Naive B cell (primary cell): ENCODE measurements at regions not wholly inside any gene's neighbourhood (a gene's known extent, or its start where the extent isn't known, plus 50 kb on each side); places are given as distances from the start of the nearest gene placed in this dataset.

Source experiments
- ATAC-seq, 2 donors: fragments of 150-1000 bp; cut with Tn5 transposase; 2 replicates each; pipeline ENCODE4 v1.10.0; 2021; ENCODE audit warnings: low read depth in 2 of 2, mild to moderate bottlenecking in 2 of 2, moderate library complexity in 2 of 2
- DNase-seq: peaks from one replicate; pipeline ENCODE4 v3.0.0; 2022
- H3K27ac Mint-ChIP-seq, 6 donors: one replicate each; pipeline ENCODE4 v1.8.0; 2020 to 2022; ENCODE audit warnings: mild to moderate bottlenecking in 6 of 6, mixed read lengths in 6 of 6, moderate library complexity in 5 of 6, inconsistent platforms in 2 of 6
- H3K27me3 Mint-ChIP-seq, 3 donors: one replicate each; pipeline ENCODE4 v1.8.0; 2021 to 2022; ENCODE audit warnings: mixed read lengths in 3 of 3, mild to moderate bottlenecking in 1 of 3
- H3K36me3 Mint-ChIP-seq, 2 donors: one replicate each; pipeline ENCODE4 v1.8.0; 2020 to 2022; ENCODE audit warnings: mixed read lengths in 2 of 2, inconsistent platforms in 1 of 2, mild to moderate bottlenecking in 1 of 2
- H3K4me1 Mint-ChIP-seq, 3 donors: one replicate each; pipeline ENCODE4 v1.8.0; 2020 to 2022; ENCODE audit warnings: mixed read lengths in 3 of 3, inconsistent platforms in 1 of 3, mild to moderate bottlenecking in 1 of 3, moderate library complexity in 1 of 3
- H3K4me3 Mint-ChIP-seq, 8 donors: one replicate each; pipeline ENCODE4 v1.8.0; 2020 to 2022; ENCODE audit warnings: mild to moderate bottlenecking in 8 of 8, mixed read lengths in 8 of 8, moderate library complexity in 8 of 8, inconsistent platforms in 2 of 8
- H3K9me3 Mint-ChIP-seq, 7 donors: one replicate each; pipeline ENCODE4 v1.8.0; 2020 to 2022; ENCODE audit warnings: mixed read lengths in 7 of 7, mild to moderate bottlenecking in 5 of 7, inconsistent platforms in 2 of 7, moderate library complexity in 1 of 7

DNA sequence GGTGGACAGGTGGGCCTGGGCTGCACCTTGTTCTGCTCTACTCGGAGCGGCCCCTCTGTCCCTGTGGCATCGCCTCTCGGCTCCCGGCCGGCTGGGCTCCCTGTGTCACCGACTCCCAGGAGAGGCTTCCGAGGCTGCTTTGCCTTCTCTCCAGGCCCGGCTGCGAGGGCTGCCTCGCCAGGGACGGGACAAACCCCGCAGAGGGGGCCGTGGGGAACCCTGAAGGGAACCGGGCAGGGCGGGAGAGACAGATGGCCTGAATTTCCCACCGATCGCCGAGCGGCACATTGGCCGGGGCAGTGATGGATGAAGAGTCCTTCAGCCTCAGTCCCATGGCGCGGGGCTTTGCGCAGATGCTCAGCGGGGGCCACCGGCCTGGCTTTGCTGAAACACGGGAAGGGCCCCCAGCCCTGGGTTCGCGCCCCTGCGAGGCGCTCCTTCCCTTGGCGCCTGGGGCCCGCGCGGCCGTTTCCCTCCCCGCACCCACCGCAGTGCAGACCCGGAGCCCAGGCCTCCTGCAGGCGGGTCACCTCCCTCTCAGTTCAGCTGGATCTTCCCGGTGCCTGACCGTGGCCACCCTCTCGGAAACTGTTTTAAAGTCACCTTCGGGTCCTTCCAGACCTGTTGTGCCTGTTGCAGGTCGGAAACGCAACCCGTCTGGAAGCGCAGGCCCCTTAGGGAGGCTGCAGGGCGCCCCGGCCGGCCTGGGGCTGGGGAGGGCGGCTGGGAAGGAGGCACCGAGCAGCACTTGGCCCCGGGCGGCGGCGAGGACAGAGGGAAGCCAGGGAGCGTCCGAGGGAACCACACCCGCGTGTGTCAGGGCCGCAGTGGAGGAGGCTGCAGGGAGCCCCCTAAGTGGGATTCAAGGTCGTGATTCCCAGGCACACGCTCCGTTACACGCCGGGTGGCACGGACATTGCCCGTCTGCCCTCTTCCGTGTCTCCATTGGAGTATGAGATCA is 341.9 kb upstream of the SALL3 start:
- peaks cover 0 to 13% of the 10 kb centered on the region in 2 donors for H3K36me3 Mint-ChIP-seq
- H3K4me3 Mint-ChIP-seq, result no peak overlapping the region
- H3K9me3 Mint-ChIP-seq, result peaks cover 0 to 12% (median 8%) of the 10 kb centered on the region in 7 donors
- H3K4me1 Mint-ChIP-seq, result peaks cover 10 to 21% (median 14%) of the 10 kb centered on the region in 3 donors
- ATAC-seq (no peak), DNase-seq (no peak)
- H3K27ac Mint-ChIP-seq, result no peak overlapping the region
- no peaks in the 10 kb centered on the region for H3K27me3 Mint-ChIP-seq

DNA sequence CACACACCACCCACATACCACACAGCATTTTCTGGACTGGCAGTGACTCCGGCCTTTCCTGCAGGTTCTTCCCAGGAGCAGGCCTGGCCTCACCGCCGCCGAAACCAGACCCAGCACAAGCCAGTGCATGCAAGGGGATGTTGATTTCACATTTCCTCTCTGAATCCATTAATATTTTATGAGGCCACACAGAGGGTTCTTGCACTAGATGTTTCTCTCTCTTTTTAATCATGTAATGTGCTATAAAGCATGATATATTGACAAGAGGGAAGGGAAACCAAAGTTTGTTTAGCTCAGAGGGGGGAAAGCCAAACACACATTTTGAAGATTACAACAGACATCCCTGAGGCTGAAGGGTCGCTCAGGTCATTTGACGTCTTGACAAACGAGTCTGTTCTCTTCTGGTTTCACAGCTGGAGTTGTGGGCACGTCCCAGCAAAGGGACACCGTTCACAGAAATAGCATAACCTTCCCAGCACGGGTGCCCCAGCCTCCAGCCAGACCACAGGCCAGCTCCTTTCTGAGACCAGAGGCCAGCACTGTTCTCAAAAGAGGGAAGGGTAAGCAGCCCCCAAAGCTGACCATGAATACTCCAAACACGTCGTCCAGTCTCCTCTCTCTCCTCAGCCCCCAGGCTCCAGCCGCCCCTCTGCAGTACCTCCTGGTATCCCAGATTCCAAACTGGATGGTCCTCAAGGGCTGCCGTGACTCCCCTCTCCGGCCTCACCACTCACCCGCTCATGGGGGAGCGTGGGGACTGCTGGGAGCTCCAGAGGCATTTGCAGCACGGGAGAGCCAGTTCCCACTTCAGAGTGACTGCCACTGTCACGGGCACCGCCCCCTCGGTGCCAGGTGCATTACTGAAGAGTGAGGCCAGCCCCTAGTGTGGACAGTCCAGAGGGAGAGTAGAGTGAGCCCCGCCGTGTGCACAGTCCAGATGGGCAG is 340.3 kb upstream of the SALL3 start:
- Mint-ChIP-seq H3K4me3 (no peak overlapping the region), H3K4me1 (peaks cover 10 to 24% (median 14%) of the 10 kb centered on the region in 3 donors), H3K27ac (peak overlapping the region in 2 of 6 donors; percentile 53 to 58), H3K27me3 (no peaks in the 10 kb centered on the region), H3K9me3 (peaks cover 0 to 12% (median 8%) of the 10 kb centered on the region in 7 donors), H3K36me3 (peaks cover 0 to 13% of the 10 kb centered on the region in 2 donors)
- DNase-seq (no peak), ATAC-seq (no peak)

DNA sequence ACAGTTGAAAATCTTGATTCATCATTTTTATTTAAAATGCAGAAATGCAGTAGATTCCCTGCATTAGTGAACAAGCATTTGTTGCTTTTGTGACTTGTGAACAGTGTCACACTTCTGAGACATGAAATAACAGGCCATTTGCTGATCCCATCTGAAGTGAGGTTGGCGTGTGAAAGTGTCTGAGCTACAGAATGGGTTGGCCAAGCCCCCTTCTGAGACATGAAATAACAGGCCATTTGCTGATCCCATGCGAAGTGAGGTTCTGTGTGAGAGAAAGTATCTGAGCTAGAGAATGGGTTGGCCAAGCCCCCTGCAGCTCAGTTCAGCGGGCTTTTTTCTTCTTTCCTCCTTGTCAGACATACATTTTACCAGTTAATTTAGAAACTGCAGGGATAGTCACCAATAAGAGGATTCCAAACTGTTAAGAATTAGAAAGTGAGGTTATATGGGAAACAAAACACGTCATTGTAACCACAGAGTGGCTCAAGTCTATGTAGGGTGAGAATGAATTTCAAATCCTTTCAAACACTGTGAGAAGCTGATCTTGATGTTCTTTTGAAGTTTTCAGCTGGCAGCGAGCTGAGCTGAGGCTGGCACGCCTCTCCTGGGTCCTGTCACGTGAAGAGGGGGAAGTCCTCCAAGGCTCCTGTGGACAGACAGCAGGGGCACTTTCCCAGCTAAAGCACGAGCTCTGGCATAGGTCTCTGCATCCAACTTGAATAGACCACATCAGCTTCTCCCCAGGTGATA is 339.2 kb upstream of the SALL3 start:
- Mint-ChIP-seq H3K4me1 (peaks cover 10 to 21% (median 14%) of the 10 kb centered on the region in 3 donors), H3K9me3 (peaks cover 0 to 12% (median 8%) of the 10 kb centered on the region in 7 donors), H3K27ac (no peak overlapping the region), H3K36me3 (peaks cover 0 to 13% of the 10 kb centered on the region in 2 donors), H3K27me3 (no peaks in the 10 kb centered on the region), H3K4me3 (no peak overlapping the region)
- ATAC-seq (no peak), DNase-seq (no peak)

DNA sequence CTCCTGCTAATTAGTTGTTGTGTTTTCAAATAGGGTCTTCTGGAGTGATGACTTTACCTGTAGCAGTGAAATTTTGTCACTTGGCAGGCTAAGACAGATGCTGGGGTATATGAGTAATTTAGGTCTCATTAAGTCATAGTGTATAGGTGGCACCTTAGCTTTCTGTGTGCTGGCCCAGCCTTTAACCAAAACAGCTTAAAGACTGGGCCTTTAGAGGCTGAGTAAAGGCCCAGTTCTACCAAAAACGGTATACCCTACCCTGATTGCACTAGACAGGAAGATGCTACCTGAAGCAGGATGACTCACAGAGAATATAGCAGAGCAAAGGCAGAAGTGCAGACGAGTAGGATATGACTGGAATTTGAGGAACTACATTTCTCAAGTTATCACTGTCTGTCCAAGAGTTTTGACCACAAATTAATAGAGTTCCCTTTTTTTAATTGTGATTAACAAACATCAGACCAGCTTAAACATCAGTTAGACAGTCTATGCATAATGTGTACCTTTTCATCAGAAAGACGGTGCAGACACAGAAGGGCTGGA is 337.9 kb upstream of the SALL3 start:
- H3K27ac Mint-ChIP-seq, result peak overlapping the region in 2 of 6 donors; percentile 7 to 88
- peaks cover 0 to under 1% of the 10 kb centered on the region in 2 donors for H3K36me3 Mint-ChIP-seq
- peaks cover 0 to 21% (median 8%) of the 10 kb centered on the region in 3 donors for H3K4me1 Mint-ChIP-seq
- peaks cover 0 to 4% (median under 1%) of the 10 kb centered on the region in 7 donors for H3K9me3 Mint-ChIP-seq
- H3K4me3 Mint-ChIP-seq, result peak overlapping the region in 1 of 8 donors; percentile 59
- peak in 1 of 2 donors; percentile 35 for ATAC-seq
- H3K27me3 Mint-ChIP-seq, result no peaks in the 10 kb centered on the region
- no peak for DNase-seq

DNA sequence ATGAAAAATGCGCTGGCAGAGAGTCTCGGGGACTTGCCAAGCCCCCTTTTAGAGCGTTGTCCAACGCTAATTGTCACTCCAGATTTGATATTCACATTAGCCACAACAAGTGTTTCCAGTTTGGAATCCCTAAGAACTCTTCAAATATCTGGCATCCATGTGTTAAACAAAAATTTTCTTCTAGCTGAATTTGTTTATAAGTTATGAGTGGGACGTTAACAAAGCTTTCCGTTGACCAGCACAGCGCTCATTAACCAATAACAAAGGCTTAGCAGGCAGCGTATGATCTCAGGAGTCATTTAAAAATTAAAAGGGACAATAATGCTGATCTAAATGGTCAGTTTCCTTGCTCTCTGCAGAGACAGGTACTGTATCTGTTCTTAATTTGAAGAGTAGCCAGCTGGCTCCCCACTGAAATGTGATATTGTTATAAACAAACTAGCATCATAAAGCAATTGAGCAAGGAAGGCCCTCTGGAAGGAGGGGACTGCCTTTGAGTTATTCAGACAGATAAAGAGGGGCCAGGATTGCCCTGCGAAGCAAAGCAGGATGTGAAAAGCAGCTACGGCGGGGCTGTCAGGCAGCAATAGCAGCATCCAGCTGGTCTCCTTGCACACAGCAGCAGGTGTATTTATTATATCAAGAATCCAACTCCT is 337.2 kb upstream of the SALL3 start:
- peak overlapping the region in 5 of 6 donors; percentile 7 to 76 (median 44) for H3K27ac Mint-ChIP-seq
- DNase-seq (no peak), ATAC-seq (peak; percentile 30 to 35)
- no peaks in the 10 kb centered on the region for H3K27me3 Mint-ChIP-seq
- no peaks in the 10 kb centered on the region for H3K36me3 Mint-ChIP-seq
- peak overlapping the region in 2 of 8 donors; percentile 12 to 68 for H3K4me3 Mint-ChIP-seq
- H3K4me1 Mint-ChIP-seq, result peaks cover 0 to 21% (median 8%) of the 10 kb centered on the region in 3 donors
- H3K9me3 Mint-ChIP-seq, result peaks cover 0 to 4% (median 0%) of the 10 kb centered on the region in 7 donors

DNA sequence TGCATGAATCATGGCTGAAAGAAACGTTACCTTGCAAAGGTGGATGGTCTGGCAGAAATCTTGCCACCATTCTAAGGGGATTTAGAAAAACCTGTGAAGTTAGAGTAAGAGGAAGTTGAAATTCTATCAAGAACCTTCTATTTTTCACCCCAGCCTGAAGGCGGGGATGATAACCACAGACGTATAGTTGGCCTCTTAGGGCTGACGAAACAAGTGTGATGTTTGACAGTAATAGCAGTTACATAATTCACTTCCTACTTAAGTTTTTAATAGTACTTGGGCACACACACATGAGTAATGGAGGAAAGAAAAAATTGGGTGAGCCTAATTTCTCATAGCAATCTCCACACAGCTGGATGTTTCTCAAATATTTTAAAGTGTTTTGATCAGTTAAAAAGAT is 336.6 kb upstream of the SALL3 start:
- ATAC-seq (peak; percentile 72 to 83), DNase-seq (peak; percentile 14)
- Mint-ChIP-seq H3K27ac (peak overlapping the region in 2 of 6 donors; percentile 44 to 76), H3K27me3 (no peaks in the 10 kb centered on the region), H3K36me3 (no peaks in the 10 kb centered on the region), H3K4me3 (peak overlapping the region in 2 of 8 donors; percentile 12 to 23), H3K9me3 (peaks cover 0 to 4% (median 0%) of the 10 kb centered on the region in 7 donors), H3K4me1 (peaks cover 0 to 21% (median 8%) of the 10 kb centered on the region in 3 donors)

DNA sequence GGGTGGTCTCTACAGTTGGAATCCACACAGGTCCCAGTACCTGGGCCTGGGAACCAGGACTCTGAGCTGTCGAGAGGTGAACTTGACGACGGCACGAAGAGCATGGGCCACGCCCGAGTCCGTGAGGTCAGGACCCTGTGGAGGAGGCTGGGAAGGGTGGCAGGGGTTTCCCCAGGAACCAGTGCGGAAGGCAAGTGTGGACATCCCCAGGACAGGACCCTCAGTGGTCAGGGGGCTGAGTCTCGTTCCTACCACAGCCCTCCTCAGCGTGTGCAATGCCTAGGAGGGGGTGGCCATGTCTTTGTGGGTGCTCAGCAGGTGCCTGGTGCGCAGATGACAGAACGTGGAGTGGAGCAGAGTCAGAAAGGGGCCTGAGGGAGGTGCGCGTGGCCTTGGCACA is 335.6 kb upstream of the SALL3 start:
- ATAC-seq (no peak), DNase-seq (no peak)
- Mint-ChIP-seq H3K4me3 (no peak overlapping the region), H3K4me1 (peaks cover 0 to 18% (median 8%) of the 10 kb centered on the region in 3 donors), H3K27me3 (no peaks in the 10 kb centered on the region), H3K27ac (no peak overlapping the region), H3K36me3 (no peaks in the 10 kb centered on the region), H3K9me3 (peaks cover 0 to 4% (median under 1%) of the 10 kb centered on the region in 7 donors)

DNA sequence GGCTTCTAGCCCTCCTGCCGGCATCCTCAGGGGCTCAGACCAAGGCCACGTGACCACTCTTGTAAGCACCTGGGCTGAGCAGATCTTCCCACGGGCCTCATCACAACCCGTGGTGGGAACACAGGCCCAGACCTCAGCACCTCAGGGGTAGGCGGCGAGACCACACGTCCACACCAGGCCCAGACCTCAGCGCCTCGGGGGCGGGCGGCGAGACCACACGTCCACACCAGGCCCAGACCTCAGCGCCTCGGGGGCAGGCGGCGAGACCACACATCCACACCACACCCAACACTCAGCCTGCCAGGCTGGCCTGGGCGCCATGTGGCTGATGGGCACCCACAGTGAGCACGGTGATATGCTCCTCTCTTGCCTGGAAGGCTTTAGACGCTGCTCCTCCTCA is 334.4 kb upstream of the SALL3 start:
- H3K4me1 Mint-ChIP-seq, result peaks cover 0 to 18% (median 8%) of the 10 kb centered on the region in 3 donors
- DNase-seq (no peak), ATAC-seq (no peak)
- H3K4me3 Mint-ChIP-seq, result no peak overlapping the region
- peaks cover 0 to 4% (median 2%) of the 10 kb centered on the region in 7 donors for H3K9me3 Mint-ChIP-seq
- no peak overlapping the region for H3K27ac Mint-ChIP-seq
- H3K36me3 Mint-ChIP-seq, result no peaks in the 10 kb centered on the region
- no peaks in the 10 kb centered on the region for H3K27me3 Mint-ChIP-seq

DNA sequence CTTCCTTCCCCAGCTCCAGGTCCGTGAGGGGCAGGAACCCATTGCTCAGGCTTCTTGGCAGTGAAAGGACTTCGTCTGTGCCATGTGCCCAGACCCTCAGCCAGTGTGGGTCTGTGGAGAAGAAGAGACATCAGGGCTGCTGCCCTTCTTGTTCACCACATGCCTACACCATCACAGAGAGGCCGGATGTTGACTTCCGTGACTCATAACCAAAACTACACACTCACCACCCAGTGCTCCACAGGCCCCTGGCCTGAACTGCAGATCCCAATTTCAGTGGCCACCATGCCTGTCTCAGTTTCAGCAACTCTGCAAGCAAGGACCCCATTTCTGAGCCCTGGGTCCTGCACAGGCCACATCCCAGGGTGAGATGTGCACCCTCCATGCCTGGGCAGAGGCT is 332.6 kb upstream of the SALL3 start:
- H3K27ac Mint-ChIP-seq, result no peak overlapping the region
- ATAC-seq, result no peak

DNA sequence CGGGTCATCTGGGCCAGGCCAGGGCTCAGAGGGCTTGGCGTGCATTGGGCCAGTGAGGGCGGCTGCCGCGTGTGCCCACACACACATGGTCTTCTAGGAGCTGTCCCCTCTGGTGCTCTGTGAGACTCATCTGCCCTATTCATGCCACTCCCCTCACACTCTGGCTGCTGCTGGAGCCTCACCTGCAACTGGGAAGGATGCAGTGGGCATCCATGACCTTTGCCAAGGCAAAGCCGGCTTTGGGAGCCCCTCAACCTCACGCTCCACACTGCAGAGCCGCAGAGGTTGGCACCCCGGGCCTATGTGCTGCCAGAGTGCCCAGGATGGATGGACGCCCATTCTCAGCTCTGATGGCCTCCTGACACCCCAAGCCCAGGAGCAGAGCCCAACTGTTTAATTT is 330.2 kb upstream of the SALL3 start:
- Mint-ChIP-seq H3K4me1 (no peaks in the 10 kb centered on the region), H3K9me3 (peaks cover 4 to 13% (median 9%) of the 10 kb centered on the region in 7 donors), H3K36me3 (no peaks in the 10 kb centered on the region), H3K27me3 (no peaks in the 10 kb centered on the region), H3K27ac (no peak overlapping the region), H3K4me3 (no peak overlapping the region)
- DNase-seq (no peak), ATAC-seq (no peak)

More for the DNA sequence above, 332.6 kb upstream of the SALL3 start:
- Mint-ChIP-seq H3K27me3 (no peaks in the 10 kb centered on the region), H3K4me3 (peak overlapping the region in 1 of 8 donors; percentile 47), H3K36me3 (no peaks in the 10 kb centered on the region), H3K4me1 (peaks cover 0 to 14% (median 3%) of the 10 kb centered on the region in 3 donors), H3K9me3 (peaks cover 1 to 9% (median 4%) of the 10 kb centered on the region in 7 donors)
- no peak for DNase-seq

DNA sequence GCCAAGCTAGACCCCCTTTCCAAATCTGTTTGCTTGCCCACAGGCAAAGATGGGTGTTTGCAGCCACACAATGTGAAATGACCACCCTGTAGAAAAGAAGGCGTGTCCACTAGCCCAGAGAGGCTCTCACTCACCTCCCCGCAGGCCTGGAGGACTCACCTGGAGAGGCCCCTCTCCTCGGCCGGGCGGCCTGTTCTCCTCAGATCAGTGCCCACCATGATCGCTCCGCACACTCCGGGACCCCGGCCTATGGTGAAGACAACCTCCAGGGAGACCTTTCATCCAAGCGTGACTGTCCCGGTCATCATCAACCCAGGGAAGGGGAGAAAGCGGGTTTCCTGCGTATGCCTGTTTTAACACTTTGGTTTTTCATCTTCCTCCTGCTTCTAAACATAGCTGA is 328.7 kb upstream of the SALL3 start:
- no peak for ATAC-seq
- Mint-ChIP-seq H3K36me3 (no peaks in the 10 kb centered on the region), H3K4me3 (no peak overlapping the region), H3K9me3 (peaks cover 4 to 13% (median 9%) of the 10 kb centered on the region in 7 donors), H3K27me3 (no peaks in the 10 kb centered on the region), H3K27ac (no peak overlapping the region), H3K4me1 (no peaks in the 10 kb centered on the region)
- DNase-seq, result no peak

DNA sequence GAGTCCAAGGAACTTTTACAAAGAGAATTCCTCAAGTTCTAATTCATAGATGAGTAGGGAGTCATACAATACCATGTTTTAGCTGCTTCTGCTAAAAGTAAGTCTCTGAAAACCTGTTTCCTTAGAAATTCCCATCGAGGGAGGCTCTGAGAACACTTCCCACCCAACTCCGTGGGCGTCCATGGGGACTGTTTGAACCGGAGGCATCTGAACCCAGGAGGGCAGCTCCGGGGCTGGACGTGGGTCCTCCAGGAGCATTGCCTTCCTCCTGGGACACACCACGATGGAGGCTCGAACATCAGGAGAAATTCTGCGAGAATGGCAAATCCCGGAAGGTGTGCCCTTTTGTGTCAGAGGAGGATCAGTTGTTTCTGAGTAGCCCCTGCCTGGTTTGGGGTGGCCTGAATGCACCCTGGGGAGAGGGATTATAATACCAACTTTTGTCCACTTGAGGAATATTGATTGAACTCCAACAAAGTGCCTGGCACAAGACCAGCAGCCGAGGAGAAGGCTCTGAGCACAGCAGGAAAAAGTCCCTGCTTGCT is 327.5 kb upstream of the SALL3 start:
- H3K27ac Mint-ChIP-seq, result no peak overlapping the region
- DNase-seq (no peak), ATAC-seq (no peak)
- no peaks in the 10 kb centered on the region for H3K36me3 Mint-ChIP-seq
- no peaks in the 10 kb centered on the region for H3K27me3 Mint-ChIP-seq
- no peaks in the 10 kb centered on the region for H3K4me1 Mint-ChIP-seq
- peaks cover 0 to 16% (median 7%) of the 10 kb centered on the region in 7 donors for H3K9me3 Mint-ChIP-seq
- no peak overlapping the region for H3K4me3 Mint-ChIP-seq
